A172 (cell line): ENCODE measurements at regions not wholly inside any gene's neighbourhood (a gene's known extent, or its start where the extent isn't known, plus 50 kb on each side); places are given as distances from the start of the nearest gene placed in this dataset.
"Not testable (repeated sequence)": the region's sequence is repeated elsewhere in the genome, so short reads cannot be mapped to it uniquely, and the experiment has no call there.

ENCODE experiments used
- DNase-seq: peaks from one replicate; pipeline ENCODE4 v3.0.0-alpha.2; 2015; ENCODE audit warnings: low spot score

GRCh38 chr14:105678996-105679958 is 152.9 kb downstream of the TMEM121 start:
- not testable (repeated sequence) for DNase-seq

- not testable (repeated sequence) for DNase-seq
These were observed 153.8 kb downstream of the TMEM121 start for GRCh38 chr14:105679959-105680735.

GRCh38 chr14:105680736-105681098 is 154.3 kb downstream of the TMEM121 start:
- not testable (repeated sequence) for DNase-seq

- not testable (repeated sequence) for DNase-seq
These were observed 155.3 kb downstream of the TMEM121 start for GRCh38 chr14:105681606-105682185.

- not testable (repeated sequence) for DNase-seq
These were observed 156.1 kb downstream of the TMEM121 start for GRCh38 chr14:105682442-105682841.

GRCh38 chr14:105682956-105683570 is 156.7 kb downstream of the TMEM121 start:
- no peak for DNase-seq

- not testable (repeated sequence) for DNase-seq
These were observed 157.7 kb downstream of the TMEM121 start for GRCh38 chr14:105684056-105684455.

GRCh38 chr14:105684597-105684996 is 158.2 kb downstream of the TMEM121 start:
- not testable (repeated sequence) for DNase-seq

GRCh38 chr14:105685003-105685402 is 158.6 kb downstream of the TMEM121 start:
- DNase-seq = no peak

GRCh38 chr14:105685605-105686004 is 159.2 kb downstream of the TMEM121 start:
- DNase-seq = not testable (repeated sequence)

GRCh38 chr14:105686050-105686449 is 159.7 kb downstream of the TMEM121 start:
- DNase-seq = not testable (repeated sequence)

GRCh38 chr14:105686462-105687170 is 160.2 kb downstream of the TMEM121 start:
- DNase-seq = not testable (repeated sequence)

- DNase-seq = not testable (repeated sequence)
These were observed 161.0 kb downstream of the TMEM121 start for GRCh38 chr14:105687171-105688022.

- peak; percentile 26 for DNase-seq
These were observed 161.6 kb downstream of the TMEM121 start for GRCh38 chr14:105688023-105688351.

GRCh38 chr14:105688664-105689221 is 162.4 kb downstream of the TMEM121 start:
- not testable (repeated sequence) for DNase-seq

- no peak for DNase-seq
These were observed 163.3 kb downstream of the TMEM121 start for GRCh38 chr14:105689722-105690121.

- DNase-seq = no peak
These were observed 164.3 kb downstream of the TMEM121 start for GRCh38 chr14:105690671-105691070.

- not testable (repeated sequence) for DNase-seq
These were observed 165.1 kb downstream of the TMEM121 start for GRCh38 chr14:105691321-105692109.

GRCh38 chr14:105692110-105692685 is 165.8 kb downstream of the TMEM121 start:
- not testable (repeated sequence) for DNase-seq
